ENCODE measurements at regions not wholly inside any gene's neighbourhood (a gene's known extent, or its start where the extent isn't known, plus 50 kb on each side); places are given as distances from the start of the nearest gene placed in this dataset.
"Not testable (repeated sequence)": the region's sequence is repeated elsewhere in the genome, so short reads cannot be mapped to it uniquely, and the experiment has no call there.

DNA sequence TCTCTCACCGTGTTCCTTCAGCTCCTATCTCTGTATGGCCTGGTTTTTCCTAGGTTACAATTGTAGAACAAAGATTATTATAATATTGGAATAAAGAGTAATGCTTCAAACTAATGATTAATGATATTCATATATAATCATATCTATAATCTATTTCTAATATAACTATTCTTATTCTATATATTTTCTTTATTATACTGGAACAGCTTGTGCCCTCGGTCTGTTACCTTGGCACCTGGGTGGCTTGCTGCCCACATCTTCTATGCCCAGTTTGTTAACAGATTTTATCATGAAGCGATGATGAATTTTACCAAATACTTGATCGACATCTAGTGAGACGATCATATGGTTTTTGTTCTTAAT lies 363.6 kb upstream of the TYRP1 start:
- ChIA-PET POLR2A (no interaction called here), CTCF (no interaction called here)
- DNase-seq (ENCODE audit: low read depth, low spot score) (no peak), ATAC-seq (no peak)
- Histone ChIP-seq H3K9me3 (ENCODE audit: control insufficient read depth, insufficient read depth, low read depth, low read length) (no peaks in the 10 kb centered on the region), H3K4me1 (ENCODE audit: control insufficient read depth, insufficient read depth, low read length) (no peaks in the 10 kb centered on the region), H3K36me3 (ENCODE audit: control insufficient read depth, insufficient read depth, low read length) (no peaks in the 10 kb centered on the region), H3K4me3 (ENCODE audit: low read depth in 2 of 2, low read length in 2 of 2) (no peak overlapping the region), H3K27ac (ENCODE audit: low read length) (no peak overlapping the region), H3K27me3 (ENCODE audit: control insufficient read depth, insufficient read depth, low read length) (no peaks in the 10 kb centered on the region)
- in situ Hi-C loops (cut with HindIII; ENCODE audit: low pct_unique_long_range_greater_than_20kb, low sequenced_read_pairs): no loop called here
- TF ChIP-seq, protein P1, sequence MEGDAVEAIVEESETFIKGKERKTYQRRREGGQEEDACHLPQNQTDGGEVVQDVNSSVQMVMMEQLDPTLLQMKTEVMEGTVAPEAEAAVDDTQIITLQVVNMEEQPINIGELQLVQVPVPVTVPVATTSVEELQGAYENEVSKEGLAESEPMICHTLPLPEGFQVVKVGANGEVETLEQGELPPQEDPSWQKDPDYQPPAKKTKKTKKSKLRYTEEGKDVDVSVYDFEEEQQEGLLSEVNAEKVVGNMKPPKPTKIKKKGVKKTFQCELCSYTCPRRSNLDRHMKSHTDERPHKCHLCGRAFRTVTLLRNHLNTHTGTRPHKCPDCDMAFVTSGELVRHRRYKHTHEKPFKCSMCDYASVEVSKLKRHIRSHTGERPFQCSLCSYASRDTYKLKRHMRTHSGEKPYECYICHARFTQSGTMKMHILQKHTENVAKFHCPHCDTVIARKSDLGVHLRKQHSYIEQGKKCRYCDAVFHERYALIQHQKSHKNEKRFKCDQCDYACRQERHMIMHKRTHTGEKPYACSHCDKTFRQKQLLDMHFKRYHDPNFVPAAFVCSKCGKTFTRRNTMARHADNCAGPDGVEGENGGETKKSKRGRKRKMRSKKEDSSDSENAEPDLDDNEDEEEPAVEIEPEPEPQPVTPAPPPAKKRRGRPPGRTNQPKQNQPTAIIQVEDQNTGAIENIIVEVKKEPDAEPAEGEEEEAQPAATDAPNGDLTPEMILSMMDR (IDR thresholded peaks at IDR 0.05): peak; percentile 30; the same call in 1 of the 2 replicates
- no peak for TF ChIP-seq POLR2AphosphoS5 (IDR thresholded peaks at IDR 0.05; ENCODE audit: low read depth, low read length)
- no TSS peak for BruUV-seq (replicated peaks)
- intact Hi-C loops (cut with micrococcal nuclease; ENCODE audit: unreplicated experiment): no loop called here

- H3K36me3 ChIP-seq (ENCODE audit: control insufficient read depth, insufficient read depth, low read length); ATAC-seq; intact Hi-C loops (cut with micrococcal nuclease; ENCODE audit: unreplicated experiment); CTCF ChIA-PET; H3K27ac ChIP-seq (ENCODE audit: low read length); in situ Hi-C loops (cut with HindIII; ENCODE audit: low pct_unique_long_range_greater_than_20kb, low sequenced_read_pairs); BruUV-seq (replicated peaks); H3K4me3 ChIP-seq (ENCODE audit: low read depth in 2 of 2, low read length in 2 of 2); POLR2A ChIA-PET; DNase-seq (ENCODE audit: low read depth, low spot score); H3K9me3 ChIP-seq (ENCODE audit: control insufficient read depth, insufficient read depth, low read depth, low read length); H3K4me1 ChIP-seq (ENCODE audit: control insufficient read depth, insufficient read depth, low read length); H3K27me3 ChIP-seq (ENCODE audit: control insufficient read depth, insufficient read depth, low read length): not testable (repeated sequence)
Measured at GRCh38 chr9:12333966-12334365, 359.2 kb upstream of the TYRP1 start.

DNA sequence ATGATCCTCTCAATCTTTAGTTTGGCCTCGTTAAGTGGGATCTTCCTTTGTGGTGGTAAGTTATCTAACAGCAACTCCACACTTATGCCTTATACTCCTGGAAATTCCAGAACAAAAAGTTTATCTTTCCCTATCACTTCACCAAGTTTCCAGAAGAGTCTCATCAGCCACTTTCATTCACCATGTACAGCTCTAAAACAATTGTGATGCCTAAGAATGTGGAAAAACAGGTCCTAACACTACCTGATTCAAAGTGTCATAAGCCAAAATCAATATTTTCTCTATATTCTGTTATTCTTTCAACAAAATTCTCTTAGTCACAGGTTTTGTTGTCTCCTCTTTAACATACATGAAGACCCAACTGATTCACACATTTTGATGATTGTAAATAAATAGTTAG lies 342.4 kb upstream of the TYRP1 start:
- BruUV-seq (replicated peaks): no TSS peak
- no peaks in the 10 kb centered on the region for H3K4me1 ChIP-seq (ENCODE audit: control insufficient read depth, insufficient read depth, low read length)
- ATAC-seq (no peak), DNase-seq (ENCODE audit: low read depth, low spot score) (no peak)
- no peak overlapping the region for H3K27ac ChIP-seq (ENCODE audit: low read length)
- intact Hi-C loops (cut with micrococcal nuclease; ENCODE audit: unreplicated experiment): no loop called here
- H3K27me3 ChIP-seq (ENCODE audit: control insufficient read depth, insufficient read depth, low read length): no peaks in the 10 kb centered on the region
- no peak overlapping the region for H3K4me3 ChIP-seq (ENCODE audit: low read depth in 2 of 2, low read length in 2 of 2)
- no peaks in the 10 kb centered on the region for H3K9me3 ChIP-seq (ENCODE audit: control insufficient read depth, insufficient read depth, low read depth, low read length)
- TF ChIP-seq, protein P2, sequence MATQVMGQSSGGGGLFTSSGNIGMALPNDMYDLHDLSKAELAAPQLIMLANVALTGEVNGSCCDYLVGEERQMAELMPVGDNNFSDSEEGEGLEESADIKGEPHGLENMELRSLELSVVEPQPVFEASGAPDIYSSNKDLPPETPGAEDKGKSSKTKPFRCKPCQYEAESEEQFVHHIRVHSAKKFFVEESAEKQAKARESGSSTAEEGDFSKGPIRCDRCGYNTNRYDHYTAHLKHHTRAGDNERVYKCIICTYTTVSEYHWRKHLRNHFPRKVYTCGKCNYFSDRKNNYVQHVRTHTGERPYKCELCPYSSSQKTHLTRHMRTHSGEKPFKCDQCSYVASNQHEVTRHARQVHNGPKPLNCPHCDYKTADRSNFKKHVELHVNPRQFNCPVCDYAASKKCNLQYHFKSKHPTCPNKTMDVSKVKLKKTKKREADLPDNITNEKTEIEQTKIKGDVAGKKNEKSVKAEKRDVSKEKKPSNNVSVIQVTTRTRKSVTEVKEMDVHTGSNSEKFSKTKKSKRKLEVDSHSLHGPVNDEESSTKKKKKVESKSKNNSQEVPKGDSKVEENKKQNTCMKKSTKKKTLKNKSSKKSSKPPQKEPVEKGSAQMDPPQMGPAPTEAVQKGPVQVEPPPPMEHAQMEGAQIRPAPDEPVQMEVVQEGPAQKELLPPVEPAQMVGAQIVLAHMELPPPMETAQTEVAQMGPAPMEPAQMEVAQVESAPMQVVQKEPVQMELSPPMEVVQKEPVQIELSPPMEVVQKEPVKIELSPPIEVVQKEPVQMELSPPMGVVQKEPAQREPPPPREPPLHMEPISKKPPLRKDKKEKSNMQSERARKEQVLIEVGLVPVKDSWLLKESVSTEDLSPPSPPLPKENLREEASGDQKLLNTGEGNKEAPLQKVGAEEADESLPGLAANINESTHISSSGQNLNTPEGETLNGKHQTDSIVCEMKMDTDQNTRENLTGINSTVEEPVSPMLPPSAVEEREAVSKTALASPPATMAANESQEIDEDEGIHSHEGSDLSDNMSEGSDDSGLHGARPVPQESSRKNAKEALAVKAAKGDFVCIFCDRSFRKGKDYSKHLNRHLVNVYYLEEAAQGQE (IDR thresholded peaks at IDR 0.05; ENCODE audit: insufficient read depth in 1 of 2, low read depth in 2 of 2, low read length in 1 of 2): no peak
- TF ChIP-seq SIN3A (IDR thresholded peaks at IDR 0.05; ENCODE audit: borderline replicate concordance, insufficient read depth, low read depth, low read length) (no peak), POLR2AphosphoS5 (IDR thresholded peaks at IDR 0.05; ENCODE audit: low read depth, low read length) (no peak), TCF7L2 (IDR thresholded peaks at IDR 0.05; ENCODE audit: low read depth, low read length) (no peak)
- TF ChIP-seq, protein P1 (IDR thresholded peaks at IDR 0.05): no peak
- no peaks in the 10 kb centered on the region for H3K36me3 ChIP-seq (ENCODE audit: control insufficient read depth, insufficient read depth, low read length)
- ChIA-PET CTCF (no interaction called here), POLR2A (no interaction called here)
- in situ Hi-C loops (cut with HindIII; ENCODE audit: low pct_unique_long_range_greater_than_20kb, low sequenced_read_pairs): no loop called here

All from Panc1 (cell line).